HepG2 (cell line): ENCODE measurements at regions not wholly inside any gene's neighbourhood (a gene's known extent, or its start where the extent isn't known, plus 50 kb on each side); places are given as distances from the start of the nearest gene placed in this dataset.

Experiments used
- ERF ChIP-seq: IDR thresholded peaks from 2 replicates; pipeline ENCODE4 v1.6.1; 2018; ENCODE audit warnings: missing biosample characterization, missing genetic modification reagents
- FOXP1 ChIP-seq, 2 experiments: fragments of 450-650 bp in 1 of 2; IDR thresholded peaks; 2 replicates each; pipeline ENCODE4 v1.6.1; 2017 to 2018; ENCODE audit warnings: antibody characterized with exemption in 1 of 2
- IKZF4 ChIP-seq: sonication (generic); formaldehyde crosslinking; IDR thresholded peaks from 2 replicates; pipeline ENCODE4 v1.5.1; 2020; ENCODE audit warnings: borderline replicate concordance, mild to moderate bottlenecking, low read depth, missing genetic modification reagents; ENCODE audit errors: not compliant biosample characterization
- MBNL3 ChIP-seq: fragments of 250-450 bp; sonication (Bioruptor Pico); conservative IDR thresholded peaks from 2 replicates; pipeline ENCODE4 v1.8.0; 2022; ENCODE audit warnings: mild to moderate bottlenecking, inconsistent platforms
- MED13 ChIP-seq: sonication (generic); formaldehyde crosslinking; IDR thresholded peaks from 2 replicates; pipeline ENCODE4 v1.5.0; 2020; ENCODE audit warnings: missing genetic modification reagents
- MTA1 ChIP-seq: sonication (generic); formaldehyde crosslinking; IDR thresholded peaks from 2 replicates; pipeline ENCODE4 v1.4.0; 2020; ENCODE audit warnings: missing genetic modification reagents, mild to moderate bottlenecking, borderline replicate concordance
- NAIF1 ChIP-seq: sonication (generic); formaldehyde crosslinking; IDR thresholded peaks from 2 replicates; pipeline ENCODE4 v1.5.0; 2020; ENCODE audit warnings: mild to moderate bottlenecking, missing genetic modification reagents, borderline replicate concordance
- NR2F1 ChIP-seq, 2 experiments: fragments of 450-650 bp in 1 of 2; formaldehyde crosslinking in 1 of 2; IDR thresholded peaks; 2 replicates each; pipeline versions ENCODE4 v1.5.0 to v1.6.1; 2016 to 2020; ENCODE audit warnings: mild to moderate bottlenecking in 1 of 2, missing compliant biosample characterization in 1 of 2, missing genetic modification reagents in 1 of 2, moderate library complexity in 1 of 2
- PHF8 ChIP-seq: sonication (generic); formaldehyde crosslinking; IDR thresholded peaks from 2 replicates; pipeline ENCODE4 v1.5.0; 2020; ENCODE audit warnings: missing genetic modification reagents
- SALL1 ChIP-seq: sonication (generic); formaldehyde crosslinking; IDR thresholded peaks from 2 replicates; pipeline ENCODE4 v1.8.0; 2022; ENCODE audit warnings: mild to moderate bottlenecking, missing genetic modification reagents
- STAG1 ChIP-seq: sonication (generic); formaldehyde crosslinking; IDR thresholded peaks from 2 replicates; pipeline ENCODE4 v1.4.0; 2020; ENCODE audit warnings: missing genetic modification reagents
- ZNF292 ChIP-seq: sonication (generic); formaldehyde crosslinking; IDR thresholded peaks from 2 replicates; pipeline ENCODE4 v1.8.1; 2022; ENCODE audit warnings: mild to moderate bottlenecking, low read depth, missing genetic modification reagents, borderline replicate concordance
- ZNF510 ChIP-seq: sonication (generic); formaldehyde crosslinking; IDR thresholded peaks from 2 replicates; pipeline ENCODE4 v1.4.0; 2020; ENCODE audit warnings: low read depth, mild to moderate bottlenecking, missing genetic modification reagents
- ZNF530 ChIP-seq: sonication (generic); formaldehyde crosslinking; IDR thresholded peaks from 2 replicates; pipeline ENCODE4 v1.5.0; 2020; ENCODE audit warnings: low read depth, mild to moderate bottlenecking, missing genetic modification reagents
- ZNF720 ChIP-seq: sonication (generic); formaldehyde crosslinking; IDR thresholded peaks from 2 replicates; pipeline ENCODE4 v1.4.0; 2020; ENCODE audit warnings: missing genetic modification reagents
- ZNF839 ChIP-seq: sonication (generic); formaldehyde crosslinking; IDR thresholded peaks from 2 replicates; pipeline ENCODE4 v1.4.0; 2020; ENCODE audit warnings: missing genetic modification reagents, mild to moderate bottlenecking, borderline replicate concordance
- ZNF879 ChIP-seq: sonication (generic); formaldehyde crosslinking; IDR thresholded peaks from 2 replicates; pipeline ENCODE4 v1.8.1; 2023; ENCODE audit warnings: missing genetic modification reagents
- TF ChIP-seq, protein P1 (sequence below): sonication (generic); formaldehyde crosslinking; conservative IDR thresholded peaks from 2 replicates; pipeline ENCODE4 v1.4.0; 2020; ENCODE audit warnings: missing genetic modification reagents
- TF ChIP-seq, protein P2 (sequence below): sonication (generic); formaldehyde crosslinking; IDR thresholded peaks from 2 replicates; pipeline ENCODE4 v1.4.0; 2020; ENCODE audit warnings: mild to moderate bottlenecking, missing genetic modification reagents
- TF ChIP-seq, protein P3 (sequence below): sonication (generic); formaldehyde crosslinking; IDR thresholded peaks from 2 replicates; pipeline ENCODE4 v1.4.0; 2020; ENCODE audit warnings: mild to moderate bottlenecking, missing genetic modification reagents
- TF ChIP-seq, protein P4 (sequence below): sonication (generic); formaldehyde crosslinking; IDR thresholded peaks from 2 replicates; pipeline ENCODE4 v1.4.0; 2020; ENCODE audit warnings: missing genetic modification reagents, mild to moderate bottlenecking, borderline replicate concordance
- TF ChIP-seq, protein P5 (sequence below): sonication (generic); formaldehyde crosslinking; IDR thresholded peaks from 2 replicates; pipeline ENCODE4 v1.9.0; 2021; ENCODE audit warnings: missing genetic modification reagents, mild to moderate bottlenecking, borderline replicate concordance

DNA sequence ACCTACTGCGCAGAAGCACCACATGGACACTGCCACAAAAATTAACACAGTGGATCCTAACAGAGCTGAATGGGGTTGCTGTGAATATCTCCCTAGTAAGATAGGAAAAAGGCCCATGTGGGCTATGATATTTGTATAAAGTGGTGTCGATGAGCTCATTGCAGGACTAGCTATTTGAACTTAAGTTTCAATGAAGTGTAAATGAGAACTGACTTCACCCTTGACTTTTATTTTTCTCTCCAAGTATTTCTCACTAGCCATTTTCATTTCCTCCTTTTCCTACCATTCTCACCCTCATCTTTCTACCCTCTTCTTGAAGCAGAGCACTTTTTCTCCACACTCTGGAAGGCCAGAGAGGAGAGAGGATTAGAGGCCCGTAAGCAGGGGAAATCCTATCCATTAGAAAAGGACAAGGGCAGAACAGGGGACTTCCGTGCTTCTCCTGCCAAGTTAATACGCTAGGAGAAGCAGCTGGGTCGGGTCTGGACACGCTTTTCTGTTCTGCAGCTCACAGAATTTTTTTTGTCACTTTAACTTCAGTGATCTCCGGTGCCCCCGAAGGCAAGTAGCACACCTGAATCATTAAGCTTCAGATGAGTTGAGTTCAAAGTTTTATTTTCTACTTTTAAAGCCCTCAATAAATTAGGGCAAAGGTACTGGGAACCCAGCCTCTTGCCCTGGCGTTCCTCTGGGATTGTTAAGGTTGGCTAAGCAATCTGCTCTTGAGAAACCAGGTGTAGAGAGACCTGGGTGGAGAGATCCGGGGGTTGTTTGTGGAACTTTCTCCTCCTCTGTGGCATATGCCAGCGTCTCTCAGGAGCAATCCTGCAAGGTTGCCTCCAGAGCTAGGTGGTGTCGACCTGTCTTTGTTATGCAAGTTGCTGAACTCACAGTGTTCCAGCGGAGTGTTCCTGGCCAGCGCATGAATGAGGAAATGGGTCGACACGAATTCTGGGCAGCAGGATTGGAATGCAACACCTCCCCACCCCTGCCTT lies 56.2 kb upstream of the ARID1B start (continued):
- peak; percentile 25; the same call in 1 of the 2 replicates for TF ChIP-seq ERF (CRISPR knock-in tag)
- TF ChIP-seq NAIF1 (CRISPR knock-in tag), result no peak
- TF ChIP-seq MED13 (CRISPR knock-in tag), result no peak
- no peak for TF ChIP-seq ZNF720 (CRISPR knock-in tag)
- 0 out of 2 replicates have a peak, but pooled peaks have one; percentile 38 for TF ChIP-seq ZNF292
- TF ChIP-seq MTA1 (CRISPR knock-in tag), result no peak
- TF ChIP-seq PHF8 (CRISPR knock-in tag), result 0 out of 2 replicates have a peak, but pooled peaks have one; percentile 19
- TF ChIP-seq, protein P1, sequence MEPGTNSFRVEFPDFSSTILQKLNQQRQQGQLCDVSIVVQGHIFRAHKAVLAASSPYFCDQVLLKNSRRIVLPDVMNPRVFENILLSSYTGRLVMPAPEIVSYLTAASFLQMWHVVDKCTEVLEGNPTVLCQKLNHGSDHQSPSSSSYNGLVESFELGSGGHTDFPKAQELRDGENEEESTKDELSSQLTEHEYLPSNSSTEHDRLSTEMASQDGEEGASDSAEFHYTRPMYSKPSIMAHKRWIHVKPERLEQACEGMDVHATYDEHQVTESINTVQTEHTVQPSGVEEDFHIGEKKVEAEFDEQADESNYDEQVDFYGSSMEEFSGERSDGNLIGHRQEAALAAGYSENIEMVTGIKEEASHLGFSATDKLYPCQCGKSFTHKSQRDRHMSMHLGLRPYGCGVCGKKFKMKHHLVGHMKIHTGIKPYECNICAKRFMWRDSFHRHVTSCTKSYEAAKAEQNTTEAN, result no peak
- no peak for TF ChIP-seq MBNL3 (CRISPR knock-in tag)
- TF ChIP-seq IKZF4 (CRISPR knock-in tag), result no peak
- TF ChIP-seq ZNF510, result no peak
- no peak for TF ChIP-seq ZNF879
- no peak for TF ChIP-seq ZNF530 (CRISPR knock-in tag)
- no peak for TF ChIP-seq ZNF839
- TF ChIP-seq, protein P2, sequence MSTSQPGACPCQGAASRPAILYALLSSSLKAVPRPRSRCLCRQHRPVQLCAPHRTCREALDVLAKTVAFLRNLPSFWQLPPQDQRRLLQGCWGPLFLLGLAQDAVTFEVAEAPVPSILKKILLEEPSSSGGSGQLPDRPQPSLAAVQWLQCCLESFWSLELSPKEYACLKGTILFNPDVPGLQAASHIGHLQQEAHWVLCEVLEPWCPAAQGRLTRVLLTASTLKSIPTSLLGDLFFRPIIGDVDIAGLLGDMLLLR (CRISPR knock-in tag), result no peak
- TF ChIP-seq STAG1 (CRISPR knock-in tag), result no peak
- TF ChIP-seq NR2F1 (CRISPR knock-in tag; IDR thresholded peaks at IDR 0.05), result no peak
- TF ChIP-seq, protein P3, sequence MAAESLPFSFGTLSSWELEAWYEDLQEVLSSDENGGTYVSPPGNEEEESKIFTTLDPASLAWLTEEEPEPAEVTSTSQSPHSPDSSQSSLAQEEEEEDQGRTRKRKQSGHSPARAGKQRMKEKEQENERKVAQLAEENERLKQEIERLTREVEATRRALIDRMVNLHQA, result no peak
- no peak for TF ChIP-seq SALL1 (CRISPR knock-in tag)
- TF ChIP-seq FOXP1 (IDR thresholded peaks at IDR 0.05), result no peak
- TF ChIP-seq FOXP1 (CRISPR knock-in tag; IDR thresholded peaks at IDR 0.05), result no peak
- TF ChIP-seq, protein P4, sequence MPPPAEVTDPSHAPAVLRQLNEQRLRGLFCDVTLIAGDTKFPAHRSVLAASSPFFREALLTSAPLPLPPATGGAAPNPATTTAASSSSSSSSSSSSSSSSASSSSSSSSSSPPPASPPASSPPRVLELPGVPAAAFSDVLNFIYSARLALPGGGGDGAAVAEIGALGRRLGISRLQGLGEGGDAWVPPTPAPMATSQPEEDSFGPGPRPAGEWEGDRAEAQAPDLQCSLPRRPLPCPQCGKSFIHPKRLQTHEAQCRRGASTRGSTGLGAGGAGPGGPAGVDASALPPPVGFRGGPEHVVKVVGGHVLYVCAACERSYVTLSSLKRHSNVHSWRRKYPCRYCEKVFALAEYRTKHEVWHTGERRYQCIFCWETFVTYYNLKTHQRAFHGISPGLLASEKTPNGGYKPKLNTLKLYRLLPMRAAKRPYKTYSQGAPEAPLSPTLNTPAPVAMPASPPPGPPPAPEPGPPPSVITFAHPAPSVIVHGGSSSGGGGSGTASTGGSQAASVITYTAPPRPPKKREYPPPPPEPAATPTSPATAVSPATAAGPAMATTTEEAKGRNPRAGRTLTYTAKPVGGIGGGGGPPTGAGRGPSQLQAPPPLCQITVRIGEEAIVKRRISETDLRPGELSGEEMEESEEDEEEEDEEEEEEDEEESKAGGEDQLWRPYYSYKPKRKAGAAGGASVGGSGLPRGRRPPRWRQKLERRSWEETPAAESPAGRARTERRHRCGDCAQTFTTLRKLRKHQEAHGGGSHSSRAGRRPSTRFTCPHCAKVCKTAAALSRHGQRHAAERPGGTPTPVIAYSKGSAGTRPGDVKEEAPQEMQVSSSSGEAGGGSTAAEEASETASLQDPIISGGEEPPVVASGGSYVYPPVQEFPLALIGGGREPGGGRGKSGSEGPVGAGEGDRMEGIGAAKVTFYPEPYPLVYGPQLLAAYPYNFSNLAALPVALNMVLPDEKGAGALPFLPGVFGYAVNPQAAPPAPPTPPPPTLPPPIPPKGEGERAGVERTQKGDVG (CRISPR knock-in tag), result no peak
- TF ChIP-seq, protein P5, sequence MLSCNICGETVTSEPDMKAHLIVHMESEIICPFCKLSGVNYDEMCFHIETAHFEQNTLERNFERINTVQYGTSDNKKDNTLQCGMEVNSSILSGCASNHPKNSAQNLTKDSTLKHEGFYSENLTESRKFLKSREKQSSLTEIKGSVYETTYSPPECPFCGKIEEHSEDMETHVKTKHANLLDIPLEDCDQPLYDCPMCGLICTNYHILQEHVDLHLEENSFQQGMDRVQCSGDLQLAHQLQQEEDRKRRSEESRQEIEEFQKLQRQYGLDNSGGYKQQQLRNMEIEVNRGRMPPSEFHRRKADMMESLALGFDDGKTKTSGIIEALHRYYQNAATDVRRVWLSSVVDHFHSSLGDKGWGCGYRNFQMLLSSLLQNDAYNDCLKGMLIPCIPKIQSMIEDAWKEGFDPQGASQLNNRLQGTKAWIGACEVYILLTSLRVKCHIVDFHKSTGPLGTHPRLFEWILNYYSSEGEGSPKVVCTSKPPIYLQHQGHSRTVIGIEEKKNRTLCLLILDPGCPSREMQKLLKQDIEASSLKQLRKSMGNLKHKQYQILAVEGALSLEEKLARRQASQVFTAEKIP (CRISPR knock-in tag), result no peak
